K562 (cell line): ENCODE measurements at regions not wholly inside any gene's neighbourhood (a gene's known extent, or its start where the extent isn't known, plus 50 kb on each side); places are given as distances from the start of the nearest gene placed in this dataset.

Experiments used
- ATAC-seq: fragments of 200-7000 bp; cut with Tn5 transposase; 3 replicates; pipeline ENCODE4 v1.9.1; 2020; ENCODE audit warnings: moderate library complexity
- BruUV-seq: library from RNA; stranded (reverse); fragments of 400-500 nt; replicated peaks from 2 replicates; lab custom pipeline; 2021; lab: Mats Ljungman, UMichigan
- CTCF ChIA-PET: fragments of 300-600 bp; formaldehyde crosslinking; extraction: SDS; loops from one replicate; lab custom pipeline; 2021; ENCODE audit warnings: low intra/inter-chr PET ratio; lab: Yijun Ruan, JAX
- POLR2A ChIA-PET: fragments of 300-600, 350-650 bp; sonication (Branson Sonifier 250); formaldehyde crosslinking; extraction: SDS; loops from one replicate; lab custom pipeline; 2021; ENCODE audit warnings: antibody characterized with exemption, inconsistent platforms; lab: Yijun Ruan, JAX
- DNase-seq, 4 experiments: peaks; one replicate each; pipeline versions ENCODE4 v3.0.0 to v3.0.0-alpha.2; 2011 to 2018; ENCODE audit warnings: low spot score in 3 of 4, mixed read lengths in 3 of 4; ENCODE audit errors: extremely low read depth in 1 of 4
- FAIRE-seq: peaks from 2 replicates; lab custom pipeline; 2011; peaks lifted over from hg19 to GRCh38; lab: Jason Lieb, UNC
- H2AFZ ChIP-seq: 2 replicates; pipeline ENCODE4 v1.6.0; 2011; ENCODE audit warnings: low read depth, low read length, control low read depth, inconsistent platforms
- H3K27ac ChIP-seq: fragments of 200-600 bp; 3 replicates; pipeline ENCODE4 v1.8.0; 2011; ENCODE audit warnings: low read depth, mild to moderate bottlenecking, control low read depth, inconsistent platforms, low read length, moderate library complexity, mixed read lengths; ENCODE audit errors: extremely low read depth
- H3K27me3 ChIP-seq, 2 experiments: fragments of 300-600 bp in 1 of 2; 2 replicates in 1 of 2; 3 replicates in 1 of 2; pipeline versions ENCODE4 v1.6.0 to v1.8.0; 2011; ENCODE audit warnings: inconsistent platforms in 2 of 2, low read length in 2 of 2, mild to moderate bottlenecking in 1 of 2, mixed read lengths in 1 of 2, moderate library complexity in 1 of 2; ENCODE audit not compliant: control insufficient read depth in 2 of 2, insufficient read depth in 2 of 2
- H3K36me3 ChIP-seq: fragments of 300-600 bp; 3 replicates; pipeline ENCODE4 v1.8.0; 2011; ENCODE audit warnings: mild to moderate bottlenecking, low read length, inconsistent platforms; ENCODE audit not compliant: control insufficient read depth, insufficient read depth
- H3K4me1 ChIP-seq, 2 experiments: fragments of 200-600 bp in 1 of 2; replicated peaks in 1 of 2; 2 replicates in 1 of 2; 3 replicates in 1 of 2; pipeline versions ENCODE4 v1.5.1 to v1.8.0; 2011; ENCODE audit warnings: inconsistent platforms in 2 of 2, low read length in 2 of 2, mild to moderate bottlenecking in 1 of 2, mixed read lengths in 1 of 2, moderate library complexity in 1 of 2; ENCODE audit not compliant: control insufficient read depth in 2 of 2, insufficient read depth in 2 of 2
- H3K4me2 ChIP-seq: 2 replicates; pipeline ENCODE4 v1.6.1; 2011; ENCODE audit warnings: low read length, control low read depth, inconsistent platforms, mixed read lengths; ENCODE audit not compliant: insufficient read depth
- H3K4me3 ChIP-seq: fragments of 200-600 bp; sonication (generic), shearing (Covaris generic); 2 replicates; pipeline ENCODE4 v1.5.1; 2016; ENCODE audit warnings: control low read depth, inconsistent platforms
- H3K79me2 ChIP-seq: fragments of 200-600 bp; 3 replicates; pipeline ENCODE4 v1.8.0; 2011; ENCODE audit warnings: low read length, inconsistent platforms; ENCODE audit not compliant: control insufficient read depth, insufficient read depth
- H3K9ac ChIP-seq, 2 experiments: 2 replicates each; pipeline versions ENCODE4 v1.6.0 to v1.6.1; 2011; ENCODE audit warnings: low read depth in 2 of 2, low read length in 2 of 2, control low read depth in 1 of 2, inconsistent platforms in 1 of 2, mild to moderate bottlenecking in 1 of 2, mixed read lengths in 1 of 2; ENCODE audit not compliant: insufficient read depth in 1 of 2
- H3K9me1 ChIP-seq: one replicate; pipeline ENCODE4 v1.6.0; 2011; ENCODE audit warnings: inconsistent platforms, mild to moderate bottlenecking, low read length, moderate library complexity; ENCODE audit not compliant: control insufficient read depth, insufficient read depth
- H3K9me3 ChIP-seq: replicated peaks from 2 replicates; pipeline ENCODE4 v1.5.1; 2011; ENCODE audit warnings: low read depth, low read length, inconsistent platforms; ENCODE audit not compliant: control insufficient read depth, insufficient read depth
- H4K20me1 ChIP-seq: replicated peaks from 2 replicates; pipeline ENCODE4 v1.6.1; 2011; ENCODE audit warnings: low read length, inconsistent platforms, mixed read lengths; ENCODE audit not compliant: control insufficient read depth, insufficient read depth
- HDAC8 ChIP-seq: fragments of 450-650 bp; IDR thresholded peaks from 2 replicates; pipeline ENCODE4 v1.6.1; 2016; ENCODE audit warnings: mild to moderate bottlenecking, missing genetic modification characterization, moderate library complexity, missing compliant biosample characterization
- SRSF9 ChIP-seq: fragments of 200-400 bp; formaldehyde crosslinking; IDR thresholded peaks from 2 replicates; pipeline ENCODE4 v1.6.1; 2017; ENCODE audit warnings: low read depth, low read length, borderline replicate concordance
- ZNF165 ChIP-seq: fragments of 250-450 bp; sonication (Bioruptor Pico); IDR thresholded peaks from 2 replicates; pipeline ENCODE4 v1.4.0; 2020; ENCODE audit warnings: borderline replicate concordance
- ZNF232 ChIP-seq: sonication (generic); formaldehyde crosslinking; IDR thresholded peaks from 2 replicates; pipeline ENCODE4 v1.8.0; 2022; ENCODE audit warnings: mild to moderate bottlenecking, missing genetic modification reagents
- WGBS: fragments of 100-300 bp; shearing (Covaris generic); methylation state at CpG from one replicate; pipeline ENCODE4 v1.1.6; 2016; ENCODE audit warnings: low coverage, mixed read lengths; ENCODE audit not compliant: insufficient coverage; ENCODE audit errors: missing lambda C conversion rate; 5-methylcytosine and 5-hydroxymethylcytosine counted together
- in situ Hi-C: fragments of 300-500 bp; cut with MboI; formaldehyde crosslinking; loops from 4 replicates; pipeline ENCODE4 v1.15.0; 2018; ENCODE audit warnings: inconsistent platforms, mixed read lengths
- intact Hi-C: fragments of 100-400 bp; cut with micrococcal nuclease; formaldehyde crosslinking; loops from 2 replicates; pipeline ENCODE4 v1.14.2; 2022

DNA sequence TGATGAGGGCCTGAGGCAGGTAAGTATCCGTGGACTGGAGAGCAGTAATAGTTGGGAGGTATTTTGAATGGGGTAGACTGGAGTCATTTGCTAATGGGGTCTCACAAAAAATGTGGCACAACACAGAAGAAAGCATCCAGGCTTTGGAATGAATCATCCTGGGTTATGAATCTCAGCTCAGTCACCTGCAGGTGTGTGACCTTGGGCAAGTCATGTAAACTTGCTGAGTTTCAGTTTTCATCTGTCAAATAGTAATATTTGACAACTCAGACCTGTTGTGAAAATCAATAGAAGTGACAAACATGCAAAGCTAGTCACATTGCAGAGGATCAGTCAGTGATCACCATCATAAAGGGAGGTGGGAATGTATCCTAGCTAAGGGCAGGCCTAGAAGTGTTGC, 232.0 kb upstream of the TENM4 start:
- no peak overlapping the region for H3K9ac ChIP-seq
- H3K79me2 ChIP-seq = no peaks in the 10 kb centered on the region
- no peak overlapping the region for H3K4me3 ChIP-seq
- ATAC-seq (no peak), FAIRE-seq (no peak), DNase-seq (no peak)
- no peaks in the 10 kb centered on the region for H3K4me1 ChIP-seq
- no peak overlapping the region for H2AFZ ChIP-seq
- H3K9me3 ChIP-seq = no peaks in the 10 kb centered on the region
- 0% methylated on average over 1 of the region's 1 CpG for WGBS
- BruUV-seq = no TSS peak
- H3K9me1 ChIP-seq = no peaks in the 10 kb centered on the region
- intact Hi-C loops (no loop called here), in situ Hi-C loops (no loop called here)
- H3K4me2 ChIP-seq = no peak overlapping the region
- TF ChIP-seq ZNF165 (CRISPR knock-in tag) = no peak
- no peak overlapping the region for H3K27ac ChIP-seq
- CTCF ChIA-PET = no interaction called here
- H3K36me3 ChIP-seq = no peaks in the 10 kb centered on the region
- POLR2A ChIA-PET = interaction anchor here (0.6 to 1.1 kb wide), 2 partner anchors 13 to 1176 kb away, joined by 3 read pairs; no protein-coding TSS in a partner anchor
- H3K27me3 ChIP-seq = no peaks in the 10 kb centered on the region
- H4K20me1 ChIP-seq = no peaks in the 10 kb centered on the region

DNA sequence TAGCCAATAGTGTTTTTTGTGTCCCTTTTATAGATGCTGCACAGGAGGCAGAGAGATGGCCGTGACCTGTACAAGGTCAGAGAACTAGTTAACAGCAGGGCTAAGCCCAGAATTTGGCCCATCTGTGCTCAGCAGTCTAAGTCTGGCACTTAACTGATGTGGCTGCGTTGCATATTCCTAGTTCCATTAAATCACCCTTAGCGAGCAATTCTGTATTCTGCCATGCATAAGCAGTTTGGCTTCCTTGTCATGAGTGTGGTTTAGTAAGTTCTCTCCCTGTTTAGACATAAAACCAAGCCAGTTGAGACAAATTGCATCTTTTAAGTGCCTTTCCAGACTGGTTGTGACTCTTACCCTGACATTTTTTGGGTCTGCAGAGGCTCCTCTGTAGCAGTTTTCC, 230.6 kb upstream of the TENM4 start:
- intact Hi-C loops (no loop called here), in situ Hi-C loops (no loop called here)
- ChIA-PET POLR2A (no interaction called here), CTCF (no interaction called here)
- BruUV-seq = no TSS peak
- no peak for TF ChIP-seq SRSF9
- TF ChIP-seq ZNF232 (CRISPR knock-in tag) = no peak
- no peak for TF ChIP-seq HDAC8
- no peaks in the 10 kb centered on the region for H3K4me1 ChIP-seq
- H3K27me3 ChIP-seq = no peaks in the 10 kb centered on the region
- H3K9ac ChIP-seq = no peak overlapping the region
- no peaks in the 10 kb centered on the region for H3K9me3 ChIP-seq
- DNase-seq (no peak), FAIRE-seq (no peak), ATAC-seq (no peak)
- no peaks in the 10 kb centered on the region for H3K79me2 ChIP-seq
- H3K36me3 ChIP-seq = no peaks in the 10 kb centered on the region
- no peak overlapping the region for H2AFZ ChIP-seq
- no peaks in the 10 kb centered on the region for H4K20me1 ChIP-seq
- no peaks in the 10 kb centered on the region for H3K9me1 ChIP-seq
- WGBS = 0% methylated on average over 3 of the region's 3 CpGs
- no peak overlapping the region for H3K27ac ChIP-seq
- H3K4me3 ChIP-seq = no peak overlapping the region
- no peak overlapping the region for H3K4me2 ChIP-seq
